GM18519 (cell line): ENCODE measurements at regions not wholly inside any gene's neighbourhood (a gene's known extent, or its start where the extent isn't known, plus 50 kb on each side); places are given as distances from the start of the nearest gene placed in this dataset.

Source experiments
- ATAC-seq: cut with Tn5 transposase; IDR thresholded peaks from one replicate; pipeline ENCODE4 v1.9.1; 2021; ENCODE audit warnings: mild to moderate bottlenecking, moderate library complexity; ENCODE audit not compliant: unreplicated experiment, low FRiP score

DNA sequence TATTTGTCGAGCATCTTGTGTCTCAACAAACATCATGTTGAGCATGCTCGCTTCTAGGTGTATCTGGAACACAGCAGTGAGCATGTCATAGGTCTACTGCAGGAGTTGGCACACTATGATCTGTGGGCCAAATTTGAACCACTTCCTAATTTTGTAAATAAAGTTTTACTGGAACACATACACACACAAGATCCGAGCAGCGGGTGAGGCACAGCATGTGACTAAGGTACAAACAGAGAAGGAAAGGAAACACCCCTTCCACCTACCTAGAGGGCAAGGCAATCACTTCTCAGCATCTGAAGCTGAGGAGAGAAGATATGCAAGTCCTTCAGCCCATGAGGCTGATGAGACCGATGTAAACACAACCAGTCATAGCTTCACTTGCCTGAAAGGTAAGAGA is 200.4 kb downstream of the MED10 start:
- ATAC-seq, result no peak

DNA sequence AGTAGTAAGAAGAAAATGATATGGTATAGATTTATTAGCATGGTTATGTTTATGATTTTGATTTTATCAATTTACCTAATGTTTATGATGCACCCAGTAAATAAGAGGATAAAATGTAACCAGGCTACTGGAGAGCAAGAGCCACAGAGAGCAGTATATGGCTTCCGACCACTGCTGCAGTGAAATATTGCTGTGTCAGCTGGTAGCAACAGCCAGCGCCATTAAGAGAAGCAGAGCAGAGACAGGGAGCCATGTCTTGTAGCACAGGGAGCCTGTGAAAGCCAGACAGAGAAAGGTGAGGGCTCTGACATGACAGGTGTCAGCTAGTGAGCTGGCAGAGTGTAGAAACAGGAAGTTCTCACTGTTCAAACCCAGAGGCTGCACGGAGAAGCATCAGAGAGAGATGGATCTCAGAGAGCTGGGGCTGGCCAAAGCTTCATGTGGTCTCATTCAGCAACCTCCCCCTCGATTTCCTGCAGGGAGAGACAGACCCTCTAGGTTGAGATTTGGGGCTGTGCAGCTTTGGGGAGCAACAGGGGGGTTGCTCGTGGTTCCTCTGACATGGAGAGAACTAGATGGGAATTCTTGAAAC is 202.1 kb downstream of the MED10 start:
- ATAC-seq, result no peak

DNA sequence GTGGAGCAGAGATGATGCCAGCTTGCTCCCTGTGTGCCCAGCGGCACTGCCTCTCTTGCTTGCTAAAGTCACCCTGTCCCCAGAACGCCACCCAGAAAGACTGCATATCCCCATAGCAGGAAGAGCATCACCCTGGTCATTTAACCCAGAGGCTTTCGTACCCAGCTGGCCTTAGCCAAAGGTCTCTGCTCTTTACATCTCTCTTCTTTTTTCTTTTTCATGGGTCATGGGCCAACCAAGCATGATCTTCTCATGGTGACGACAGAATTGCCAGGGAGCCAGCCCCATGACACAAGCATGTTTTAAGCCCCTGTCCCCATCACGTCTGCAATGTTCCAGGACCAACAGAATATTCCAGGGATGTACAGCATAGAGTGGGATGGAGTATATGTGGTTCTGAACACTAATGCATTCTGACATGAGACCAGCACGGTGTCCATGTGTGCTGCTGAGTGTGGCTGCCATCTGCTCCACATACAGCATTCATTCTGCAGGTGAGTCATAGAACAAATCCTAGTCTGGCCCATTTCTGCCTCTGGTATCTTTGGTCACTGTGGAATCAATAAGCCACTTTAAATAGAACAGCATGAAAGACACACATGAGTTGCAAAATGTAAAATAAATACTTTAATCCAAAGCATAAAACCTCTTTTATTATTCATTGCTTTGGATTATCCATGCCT is 203.0 kb downstream of the MED10 start:
- ATAC-seq, result no peak

DNA sequence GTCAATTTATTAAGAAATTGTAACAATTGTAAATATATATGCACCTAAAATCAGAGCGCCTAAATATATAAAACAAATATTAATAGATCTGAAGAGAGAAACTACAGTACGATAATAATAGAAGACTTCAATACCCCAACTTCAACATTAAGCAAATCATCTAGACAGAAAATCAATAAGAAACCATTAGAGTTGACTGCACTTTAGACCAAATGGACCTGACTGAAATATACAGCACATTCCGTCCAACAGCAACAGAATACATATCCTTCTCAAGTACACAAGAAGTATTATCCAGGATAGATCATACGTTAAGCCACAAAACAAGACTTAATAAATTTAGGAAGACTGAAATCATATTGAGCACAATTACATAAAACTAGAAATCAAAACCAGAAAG is 208.7 kb downstream of the MED10 start:
- ATAC-seq, result no peak

DNA sequence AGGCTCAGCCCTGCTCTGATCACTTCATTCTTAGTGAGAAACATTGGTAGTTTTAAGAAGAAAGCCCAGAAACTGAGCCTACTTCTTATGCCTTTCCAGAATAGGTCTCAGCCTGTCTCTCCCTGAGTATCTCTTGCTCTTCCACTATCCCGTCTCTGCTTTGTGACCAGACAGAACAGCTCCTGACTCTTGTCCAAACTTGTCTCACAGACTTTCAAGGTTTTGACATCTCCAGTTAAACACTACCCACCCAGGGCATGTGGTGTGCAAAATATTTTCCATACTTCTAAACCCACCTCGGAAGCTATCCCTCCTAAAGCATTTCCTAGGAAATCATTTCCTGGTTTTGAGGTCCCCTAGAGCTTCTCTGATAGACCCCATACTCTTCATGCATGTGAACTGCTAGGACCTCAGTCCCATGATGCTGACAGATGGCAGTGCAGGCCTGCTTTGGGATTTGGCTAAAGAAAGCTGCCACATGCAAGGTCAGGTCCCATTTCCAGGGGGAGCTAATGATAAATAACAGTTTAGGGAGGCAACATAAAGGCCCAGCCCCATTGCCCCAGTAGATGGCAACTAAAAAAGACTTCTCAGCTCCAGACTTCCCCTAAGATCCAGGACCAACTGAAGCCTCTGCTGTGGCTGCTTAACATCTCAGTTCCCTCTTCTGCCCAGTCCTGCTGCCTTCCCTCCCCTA is 211.5 kb downstream of the MED10 start:
- ATAC-seq, result no peak

DNA sequence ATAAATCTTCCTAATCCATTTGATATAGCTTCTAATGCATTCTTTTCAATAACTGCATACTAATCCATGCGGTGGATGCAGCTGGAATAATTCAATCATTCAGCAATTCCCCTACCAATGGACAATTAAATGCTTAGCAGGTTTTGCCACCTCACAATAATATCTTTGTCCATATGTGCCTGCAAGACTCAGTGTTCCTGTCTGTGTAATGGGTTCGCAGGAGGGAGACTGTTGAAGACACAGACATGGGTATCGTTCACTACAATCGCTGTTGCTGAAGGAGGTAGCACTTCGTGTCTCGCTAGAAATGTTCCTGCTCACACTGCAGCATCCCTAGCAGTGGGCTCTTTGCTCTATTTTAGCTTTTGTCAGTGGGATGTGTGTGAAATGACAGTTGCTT is 214.4 kb downstream of the MED10 start:
- no peak for ATAC-seq

DNA sequence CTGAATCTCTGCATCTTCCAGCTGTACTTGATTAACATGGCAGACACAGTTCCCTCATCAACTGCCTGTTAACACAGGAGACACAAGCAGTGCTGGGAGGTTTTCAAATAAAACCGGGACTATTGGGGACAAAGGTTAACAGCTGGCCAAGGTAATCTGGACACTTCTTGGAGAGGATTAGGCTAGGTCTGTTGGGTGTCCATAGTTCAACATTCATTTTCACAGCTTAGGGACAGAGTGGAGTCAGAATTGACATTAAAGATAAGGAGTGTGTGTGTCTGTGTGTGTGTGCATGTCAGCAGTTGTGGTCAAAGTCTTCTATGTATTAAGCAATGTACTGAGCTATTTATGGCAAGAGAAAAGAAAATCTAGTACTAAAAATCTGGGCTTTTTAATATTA is 216.2 kb downstream of the MED10 start:
- no peak for ATAC-seq

DNA sequence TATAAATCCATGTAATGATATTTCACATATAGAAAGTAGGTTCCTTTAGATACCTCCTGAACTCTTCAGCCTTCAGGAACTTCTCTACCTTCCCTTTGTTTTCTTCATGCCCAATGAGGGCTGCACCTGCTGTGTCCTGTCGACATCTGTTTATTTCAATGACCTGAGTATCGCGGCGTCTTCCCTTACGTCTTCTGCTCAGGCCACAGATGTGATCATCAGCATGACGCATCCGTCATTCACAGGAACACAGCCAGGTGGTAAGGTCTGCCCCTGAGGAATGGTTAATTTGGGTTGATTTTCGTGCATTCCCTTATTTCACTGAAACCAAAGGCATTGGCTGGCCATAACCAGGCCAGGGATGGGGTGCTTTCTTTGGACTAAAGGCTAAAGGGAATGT is 217.1 kb downstream of the MED10 start:
- ATAC-seq, result no peak

DNA sequence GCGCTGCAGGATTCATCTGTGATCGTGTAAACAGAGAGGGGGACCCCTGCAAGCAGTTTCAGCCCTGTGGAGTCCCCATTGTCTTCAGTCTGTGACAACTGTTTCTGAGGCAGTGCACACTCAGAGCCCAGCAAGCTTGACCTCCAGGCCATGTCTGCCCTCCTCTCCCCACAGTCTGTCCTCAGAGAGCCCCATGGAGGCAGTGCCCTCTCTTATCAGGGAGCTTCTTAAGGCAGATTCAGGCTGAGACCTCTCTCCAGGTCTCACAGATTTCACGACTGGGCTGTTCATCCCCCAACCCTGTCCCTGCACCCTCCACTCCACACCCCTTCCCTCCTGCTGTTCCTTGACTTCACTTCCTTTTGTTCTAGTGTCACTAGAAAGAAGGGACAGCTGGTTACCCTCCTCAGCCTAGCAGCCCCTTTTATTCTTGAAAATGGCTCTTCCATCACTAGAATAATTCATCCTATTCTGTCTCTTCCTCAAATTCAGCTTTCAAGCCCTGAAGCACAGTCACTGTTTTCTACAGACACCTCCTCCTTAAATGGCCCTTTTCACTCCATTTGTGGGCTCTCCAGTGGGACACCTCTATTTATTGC is 218.4 kb downstream of the MED10 start:
- no peak for ATAC-seq

DNA sequence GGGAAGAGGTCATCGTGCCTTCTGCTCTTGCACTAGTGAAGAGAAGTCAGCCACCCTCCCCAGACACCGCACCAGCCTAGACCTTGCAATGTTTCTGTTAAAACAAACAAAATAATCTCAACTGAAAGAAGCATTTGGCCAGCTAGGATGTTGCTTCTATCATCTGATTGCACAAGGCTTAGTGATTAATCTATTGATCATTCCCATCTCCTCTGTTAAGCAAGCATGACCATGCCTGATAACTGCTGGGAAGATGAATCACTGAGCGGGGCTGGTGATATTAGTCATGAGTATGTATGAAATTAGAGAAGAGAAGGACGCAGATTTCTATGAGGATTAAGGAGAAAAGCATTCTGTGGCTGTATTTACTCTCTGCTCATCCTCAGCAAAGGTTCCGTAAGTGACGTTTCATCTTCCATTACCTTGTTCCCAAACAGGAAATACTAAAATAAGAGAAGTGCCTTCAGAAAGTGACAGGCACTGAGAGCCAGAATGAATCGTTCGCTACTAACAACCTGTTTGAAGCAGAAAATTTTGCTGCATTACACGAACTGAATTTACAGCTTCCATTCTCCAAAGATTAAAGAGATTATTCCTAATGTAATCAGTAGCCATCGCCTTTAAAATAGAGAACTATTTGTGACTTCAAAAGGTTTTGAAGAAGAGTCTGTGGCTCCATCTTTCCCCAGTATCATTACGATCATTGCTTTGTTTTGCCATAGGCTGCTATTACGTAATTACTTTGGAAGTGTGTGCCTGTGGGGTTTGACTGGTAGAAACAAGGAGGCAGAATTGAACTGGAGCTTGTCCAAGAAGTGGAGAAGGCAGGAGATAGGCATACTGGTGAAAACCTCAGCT is 219.1 kb downstream of the MED10 start:
- no peak for ATAC-seq

DNA sequence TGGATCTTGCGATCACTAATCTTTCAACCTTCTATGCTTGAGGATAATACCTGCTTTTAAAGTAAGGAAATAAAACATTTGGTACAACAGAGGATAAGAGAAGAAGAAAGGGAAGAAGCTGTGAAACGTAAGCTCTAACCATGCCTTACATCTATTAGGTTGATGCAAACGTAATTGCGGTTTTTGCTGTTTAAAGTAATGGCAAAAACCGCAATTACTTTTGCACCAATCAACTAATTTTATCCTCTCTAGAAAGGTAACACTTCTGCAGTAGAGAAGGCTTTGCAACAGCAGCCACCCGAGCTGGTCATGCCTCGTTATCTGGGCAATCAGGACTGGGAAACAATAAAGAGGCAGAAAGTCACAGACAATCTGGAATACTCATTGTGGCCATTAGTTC is 224.1 kb downstream of the MED10 start:
- no peak for ATAC-seq

DNA sequence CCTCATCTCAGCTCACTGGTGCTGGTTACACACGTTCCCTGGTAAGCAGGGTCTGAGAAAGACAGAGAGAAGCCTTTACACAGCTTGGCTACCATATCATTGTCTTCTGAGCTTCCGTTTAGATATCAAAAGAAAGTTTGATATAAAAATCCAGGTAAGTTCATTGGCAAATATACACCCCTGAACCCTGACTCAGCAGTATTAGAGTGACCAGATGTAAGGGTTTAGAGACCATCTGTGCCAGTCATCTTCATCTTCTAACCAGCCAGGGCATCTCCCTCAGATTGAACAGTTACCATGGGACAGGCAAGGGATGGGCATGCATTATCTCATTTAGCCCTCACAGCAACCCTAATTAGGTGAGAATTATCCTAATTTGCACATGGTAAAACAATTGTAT is 232.1 kb downstream of the MED10 start:
- no peak for ATAC-seq

DNA sequence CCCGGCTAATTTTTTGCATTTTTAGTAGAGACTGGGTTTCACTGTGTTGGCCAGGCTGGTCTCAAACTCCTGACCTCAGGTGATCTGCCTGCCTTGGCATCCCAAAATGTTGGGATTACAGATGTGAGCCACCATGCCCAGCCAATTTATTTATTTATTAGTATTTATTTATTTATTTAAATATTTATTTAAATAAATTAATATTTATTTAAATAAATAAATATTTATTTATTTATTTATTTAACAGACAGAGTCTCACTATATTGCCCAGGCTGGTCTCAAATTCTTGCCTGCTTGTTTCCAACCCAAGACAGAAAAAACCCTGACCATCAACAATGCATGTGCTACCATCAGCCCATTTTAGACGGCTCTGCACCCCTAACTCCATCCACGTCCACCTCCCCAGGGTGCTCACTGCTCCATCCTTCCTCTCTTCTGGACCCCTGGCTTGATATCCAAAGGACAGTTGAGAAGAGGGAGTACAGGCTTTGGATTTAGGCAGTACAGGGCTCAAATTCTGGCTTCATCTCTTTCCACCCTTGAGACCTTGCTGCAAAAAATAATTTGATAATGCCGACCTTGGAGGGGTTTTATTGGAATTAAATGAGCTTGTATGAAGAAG is 232.6 kb downstream of the MED10 start:
- ATAC-seq, result no peak

DNA sequence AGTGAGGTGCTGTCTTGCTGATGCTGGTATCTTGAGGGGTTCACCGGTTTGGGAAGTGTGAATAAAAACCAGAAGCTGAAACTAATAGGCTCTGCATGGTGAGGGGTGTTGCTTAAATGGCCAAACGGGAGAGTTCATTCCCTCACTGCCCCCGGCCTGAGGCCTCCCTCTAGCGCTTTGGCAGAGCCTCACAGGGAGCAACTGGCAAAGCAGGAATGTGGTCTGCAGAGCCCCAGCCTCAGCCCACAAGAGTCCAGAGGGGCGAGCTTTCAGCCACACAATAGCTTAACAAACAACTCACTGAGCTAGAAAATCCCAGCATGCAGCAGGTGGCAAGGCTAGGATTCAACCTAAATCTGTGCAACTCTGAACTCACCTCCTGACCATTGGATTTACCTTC is 234.8 kb downstream of the MED10 start:
- no peak for ATAC-seq

DNA sequence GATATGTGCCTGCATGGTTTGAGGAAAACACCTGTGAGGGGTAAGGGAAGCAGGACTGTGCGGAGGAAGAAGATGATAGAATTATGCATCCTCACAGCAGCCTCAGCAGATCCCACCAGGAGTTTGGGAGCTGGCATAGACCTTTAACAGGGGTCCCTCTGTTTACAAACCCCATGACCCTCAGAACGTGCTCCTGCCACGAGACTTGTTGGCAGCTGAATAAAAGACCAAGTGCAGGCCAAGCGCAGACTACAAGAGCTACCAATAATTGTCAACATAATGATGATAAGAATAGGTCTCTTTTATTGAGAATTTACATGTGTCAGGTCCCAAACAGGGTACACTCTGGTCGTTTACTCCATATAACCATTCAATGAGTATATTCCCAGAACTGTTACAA is 236.0 kb downstream of the MED10 start:
- ATAC-seq, result no peak

DNA sequence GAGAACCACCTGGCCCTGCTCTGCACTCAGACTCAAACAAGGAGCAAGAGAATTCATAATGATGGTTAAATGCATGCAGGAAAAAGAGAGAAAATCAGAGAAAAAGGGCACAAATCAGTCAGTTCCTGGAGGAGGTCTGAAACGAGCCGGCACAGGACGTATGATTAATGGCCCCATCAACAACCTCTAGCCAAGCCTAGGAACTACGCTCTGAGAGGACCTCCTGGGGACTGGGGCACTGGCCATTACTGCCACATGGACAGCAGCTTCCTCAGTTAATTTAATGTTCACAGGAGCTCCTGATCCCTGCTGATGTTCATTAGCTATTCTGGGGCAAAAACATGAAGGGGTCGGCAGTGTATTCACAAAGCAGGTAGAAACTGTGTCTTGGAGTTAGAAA is 238.1 kb downstream of the MED10 start:
- ATAC-seq, result no peak

DNA sequence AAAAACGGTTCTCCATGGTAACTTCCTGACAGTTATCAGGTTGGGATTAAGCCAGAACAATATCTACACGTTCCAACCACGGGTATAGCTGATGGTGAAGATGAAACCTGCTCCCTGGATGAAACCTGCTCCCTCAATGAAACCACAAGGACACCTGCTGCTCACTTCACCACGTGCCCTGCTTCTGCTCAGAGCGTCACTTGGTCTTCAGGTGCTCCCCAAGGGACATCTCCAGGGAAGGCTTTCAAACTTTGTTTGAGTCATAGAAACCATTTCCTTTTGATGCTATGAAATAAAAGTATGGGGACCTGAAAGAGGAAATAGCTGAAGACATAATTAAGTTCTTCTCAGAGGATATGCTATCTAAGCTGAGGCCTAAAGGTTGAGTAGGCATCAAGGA is 242.4 kb downstream of the MED10 start:
- no peak for ATAC-seq

DNA sequence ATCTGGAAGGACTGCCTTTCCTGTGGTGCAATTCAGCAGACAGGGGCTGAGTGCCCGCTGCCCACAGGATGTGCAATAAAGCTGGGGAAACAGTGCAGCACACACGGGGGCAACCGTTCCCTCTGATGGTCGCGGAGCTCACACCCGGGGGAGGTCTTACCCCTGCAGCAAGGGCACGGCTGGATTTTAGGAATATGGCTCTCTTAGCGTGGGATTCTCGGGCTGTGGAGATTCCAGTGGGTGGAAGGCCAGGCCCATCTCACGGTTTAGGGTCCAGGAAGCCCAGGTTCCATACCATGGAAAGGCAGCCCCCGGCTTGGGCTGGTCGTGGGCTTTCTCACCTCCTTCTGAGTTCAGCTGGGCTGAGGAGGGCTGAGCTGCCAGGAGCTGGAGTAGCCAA is 244.1 kb downstream of the MED10 start:
- ATAC-seq, result no peak

DNA sequence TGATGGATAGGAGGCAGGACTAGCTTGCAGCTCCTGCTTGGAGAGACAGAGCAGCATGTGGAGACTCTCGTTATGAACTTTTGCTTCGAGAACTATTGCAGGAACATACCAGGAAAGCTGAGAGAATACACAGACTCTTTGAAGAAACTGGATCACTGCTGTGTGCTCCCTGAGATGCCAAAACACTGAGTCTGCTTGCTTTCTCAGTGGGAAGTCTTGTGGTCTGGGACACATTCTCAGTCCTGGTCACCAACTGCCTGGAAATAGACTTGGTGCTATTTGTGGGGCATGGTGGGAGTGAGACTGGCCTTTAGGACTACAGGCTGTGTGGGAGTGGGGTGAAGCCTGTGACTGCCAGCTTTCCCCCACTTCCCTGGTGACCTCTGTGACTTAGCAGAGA is 252.6 kb downstream of the MED10 start:
- no peak for ATAC-seq

DNA sequence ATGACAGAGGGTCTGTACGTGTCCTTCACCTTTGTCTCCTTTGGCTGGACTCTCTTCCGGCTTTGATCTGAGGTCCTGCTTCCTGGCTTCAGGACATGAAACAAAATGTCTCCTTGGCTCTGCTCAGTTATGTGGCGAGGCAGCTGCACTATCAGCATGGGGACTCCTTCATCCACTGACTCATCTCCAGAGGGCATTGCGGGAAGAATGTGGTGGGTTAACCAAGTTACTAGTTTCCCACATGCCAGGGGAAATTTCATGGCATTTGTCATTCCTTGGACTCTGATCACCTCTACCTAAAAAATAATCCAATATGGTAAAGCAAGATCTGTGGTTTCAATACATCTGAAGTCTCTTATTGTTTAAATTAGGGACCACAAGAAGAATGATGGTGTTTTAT is 259.7 kb downstream of the MED10 start:
- ATAC-seq, result no peak
